ENCODE measurements at regions not wholly inside any gene's neighbourhood (a gene's known extent, or its start where the extent isn't known, plus 50 kb on each side); places are given as distances from the start of the nearest gene placed in this dataset.

- Histone ChIP-seq H3K9me3 (ENCODE audit: low read length) (peaks cover 41% of the 10 kb centered on the region), H2AFZ (ENCODE audit: low read length) (no peak overlapping the region), H3K9ac (ENCODE audit: insufficient read depth, low read depth, low read length) (no peak overlapping the region), H3K27me3 (ENCODE audit: control insufficient read depth in 1 of 2, insufficient read depth in 2 of 2, low read length in 2 of 2) (no peaks in the 10 kb centered on the region), H4K20me1 (ENCODE audit: insufficient read depth, low read length) (no peaks in the 10 kb centered on the region), H3K36me3 (replicated peaks in 1 of 2; ENCODE audit: control insufficient read depth in 1 of 2, insufficient read depth in 2 of 2, low read length in 2 of 2) (no peaks in the 10 kb centered on the region), H3K4me2 (ENCODE audit: low read depth, low read length) (no peak overlapping the region), H3K27ac (ENCODE audit: extremely low read length, insufficient read depth, low read length) (no peak overlapping the region), H3K4me1 (ENCODE audit: insufficient read depth, low read length) (no peaks in the 10 kb centered on the region), H3K79me2 (ENCODE audit: insufficient read depth, low read length) (no peaks in the 10 kb centered on the region), H3K4me3 (replicated peaks in 1 of 3; ENCODE audit: insufficient read depth in 1 of 3, low read depth in 2 of 3, low read length in 3 of 3) (no peak overlapping the region)
- WGBS (ENCODE audit: low lambda C conversion rate): 5% methylated on average over 2 of the region's 2 CpGs
- TF ChIP-seq ZNF597 (CRISPR knock-in tag; IDR thresholded peaks at IDR 0.05) (no peak), ZSCAN25 (CRISPR knock-in tag; IDR thresholded peaks at IDR 0.05) (no peak), STAG1 (CRISPR knock-in tag; IDR thresholded peaks at IDR 0.05) (no peak), THAP11 (CRISPR knock-in tag; IDR thresholded peaks at IDR 0.05) (no peak), MLXIP (CRISPR knock-in tag; IDR thresholded peaks at IDR 0.05; ENCODE audit: borderline replicate concordance) (no peak), PHF5A (CRISPR knock-in tag; IDR thresholded peaks at IDR 0.05; ENCODE audit: low read depth, unreplicated experiment) (no peak), KDM3A (CRISPR knock-in tag; IDR thresholded peaks at IDR 0.05; ENCODE audit: low read depth) (no peak), ZNF362 (CRISPR knock-in tag; IDR thresholded peaks at IDR 0.05; ENCODE audit: borderline replicate concordance) (no peak), ZFP37 (CRISPR knock-in tag; IDR thresholded peaks at IDR 0.05; ENCODE audit: borderline replicate concordance) (no peak), ZMAT5 (CRISPR knock-in tag; IDR thresholded peaks at IDR 0.05; ENCODE audit: borderline replicate concordance, low read depth) (no peak), BCL3 (CRISPR knock-in tag; IDR thresholded peaks at IDR 0.05) (no peak), ZNF790 (CRISPR knock-in tag; IDR thresholded peaks at IDR 0.05; ENCODE audit: borderline replicate concordance) (no peak), NR2F6 (IDR thresholded peaks at IDR 0.05) (no peak), NR2F6 (CRISPR knock-in tag; IDR thresholded peaks at IDR 0.05) (no peak), ZNF430 (CRISPR knock-in tag; IDR thresholded peaks at IDR 0.05) (no peak)
- in situ Hi-C loops (cut with HindIII; ENCODE audit: extremely low pct_ligation_motif_present, low pct_unique_long_range_greater_than_20kb) (no loop called here), intact Hi-C loops (cut with micrococcal nuclease; ENCODE audit: unreplicated experiment) (no loop called here)
- BruUV-seq (replicated peaks): no TSS peak
- DNase-seq (ENCODE audit: low spot score) (no peak), ATAC-seq (no peak), FAIRE-seq (no peak)
- ChIA-PET POLR2A (no interaction called here), CTCF (ENCODE audit: low intra/inter-chr PET ratio, low total read pairs) (no interaction called here)
Observed at GRCh38 chr4:120561648-120562047, 360.9 kb downstream of the PRDM5 start.

All from HepG2 (cell line).